Fibroblast of peridontal ligament (primary cell): ENCODE measurements at regions not wholly inside any gene's neighbourhood (a gene's known extent, or its start where the extent isn't known, plus 50 kb on each side); places are given as distances from the start of the nearest gene placed in this dataset.

Experiments
- DNase-seq: peaks from one replicate; pipeline ENCODE4 v3.0.0-alpha.2; 2010; ENCODE audit errors: extremely low read depth

- DNase-seq: no peak
Measured at GRCh38 chr11:98828986-98829708, 191.6 kb upstream of the CNTN5 start.

GRCh38 chr11:98829971-98830370 is 190.8 kb upstream of the CNTN5 start:
- no peak for DNase-seq

- no peak for DNase-seq
Measured at GRCh38 chr11:98834776-98835175, 186.0 kb upstream of the CNTN5 start.

GRCh38 chr11:98835335-98835734 is 185.4 kb upstream of the CNTN5 start:
- DNase-seq: no peak

- DNase-seq: no peak
Measured at GRCh38 chr11:98836156-98836555, 184.6 kb upstream of the CNTN5 start.

- no peak for DNase-seq
Measured at GRCh38 chr11:98842187-98842586, 178.6 kb upstream of the CNTN5 start.

GRCh38 chr11:98862169-98862568 is 158.6 kb upstream of the CNTN5 start:
- no peak for DNase-seq

- no peak for DNase-seq
Measured at GRCh38 chr11:98871690-98872089, 149.1 kb upstream of the CNTN5 start.

GRCh38 chr11:98874050-98874449 is 146.7 kb upstream of the CNTN5 start:
- DNase-seq: no peak

GRCh38 chr11:98895936-98896335 is 124.8 kb upstream of the CNTN5 start:
- DNase-seq: no peak

GRCh38 chr11:98940913-98941312 is 79.8 kb upstream of the CNTN5 start:
- DNase-seq: no peak

- DNase-seq: no peak
Measured at GRCh38 chr11:98944461-98944860, 76.3 kb upstream of the CNTN5 start.

- no peak for DNase-seq
Measured at GRCh38 chr11:98952107-98952506, 68.6 kb upstream of the CNTN5 start.

- DNase-seq: no peak
Measured at GRCh38 chr11:98955551-98955950, 65.2 kb upstream of the CNTN5 start.

GRCh38 chr11:98964146-98964545 is 56.6 kb upstream of the CNTN5 start:
- no peak for DNase-seq

- DNase-seq: no peak
Measured at GRCh38 chr11:98965358-98965757, 55.4 kb upstream of the CNTN5 start.

- DNase-seq: no peak
Measured at GRCh38 chr11:98965775-98966174, 55.0 kb upstream of the CNTN5 start.

- DNase-seq: no peak
Measured at GRCh38 chr11:98967005-98967404, 53.7 kb upstream of the CNTN5 start.
